DMS153 treated with DMSO at 0.1 percent for 48 hours (cell line): ENCODE measurements at regions not wholly inside any gene's neighbourhood (a gene's known extent, or its start where the extent isn't known, plus 50 kb on each side); places are given as distances from the start of the nearest gene placed in this dataset.

Experiments used
- DNase-seq: peaks from one replicate; lab custom pipeline; 2025; ENCODE audit not compliant: unreplicated experiment; lab: John Stamatoyannopoulos, UW

- no peak for DNase-seq
These were observed 68.4 kb downstream of the ANXA1 start for GRCh38 chr9:73219985-73220626.

DNA sequence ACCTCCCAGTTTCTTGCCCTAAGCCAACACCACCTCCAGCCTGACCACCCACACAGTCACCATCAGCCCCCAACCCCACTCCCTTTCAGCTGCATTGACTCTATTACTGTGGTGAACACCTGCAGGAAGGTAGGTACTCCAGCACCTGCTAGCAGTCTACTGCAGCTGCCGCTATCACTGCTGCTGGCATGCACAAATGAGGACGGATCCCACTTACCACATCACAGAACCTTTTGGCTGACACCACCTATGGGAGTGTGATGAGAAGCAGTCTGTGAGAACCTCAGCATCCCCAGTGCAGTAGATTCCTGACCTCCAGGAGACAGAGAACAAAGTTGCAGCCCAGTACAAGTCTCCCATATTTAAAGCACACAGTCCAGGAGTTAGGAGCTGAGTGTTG, 71.9 kb downstream of the ANXA1 start:
- DNase-seq = no peak

- DNase-seq = no peak
These were observed 77.9 kb downstream of the ANXA1 start for GRCh38 chr9:73229543-73229942.

DNA sequence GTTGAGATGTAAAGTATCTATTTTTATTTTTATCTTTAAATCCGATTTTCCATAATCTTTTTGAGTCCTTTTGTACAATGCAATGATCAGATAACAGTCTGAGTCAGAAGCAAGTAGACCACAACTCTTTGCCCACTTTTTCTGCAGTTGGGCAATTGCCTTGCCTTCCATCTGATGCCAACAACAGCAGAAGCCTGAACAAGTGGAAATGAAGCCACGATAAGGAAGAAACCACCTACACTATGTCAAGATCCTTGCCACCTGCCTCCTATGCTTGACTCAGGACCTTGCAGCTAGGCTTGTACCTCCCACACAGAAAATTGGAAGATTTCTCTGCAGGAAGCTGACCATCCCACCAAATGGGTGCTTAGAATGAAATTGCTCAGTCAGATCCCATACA, 78.6 kb downstream of the ANXA1 start:
- no peak for DNase-seq

- DNase-seq = no peak
These were observed 79.5 kb downstream of the ANXA1 start for GRCh38 chr9:73231203-73231602.

DNA sequence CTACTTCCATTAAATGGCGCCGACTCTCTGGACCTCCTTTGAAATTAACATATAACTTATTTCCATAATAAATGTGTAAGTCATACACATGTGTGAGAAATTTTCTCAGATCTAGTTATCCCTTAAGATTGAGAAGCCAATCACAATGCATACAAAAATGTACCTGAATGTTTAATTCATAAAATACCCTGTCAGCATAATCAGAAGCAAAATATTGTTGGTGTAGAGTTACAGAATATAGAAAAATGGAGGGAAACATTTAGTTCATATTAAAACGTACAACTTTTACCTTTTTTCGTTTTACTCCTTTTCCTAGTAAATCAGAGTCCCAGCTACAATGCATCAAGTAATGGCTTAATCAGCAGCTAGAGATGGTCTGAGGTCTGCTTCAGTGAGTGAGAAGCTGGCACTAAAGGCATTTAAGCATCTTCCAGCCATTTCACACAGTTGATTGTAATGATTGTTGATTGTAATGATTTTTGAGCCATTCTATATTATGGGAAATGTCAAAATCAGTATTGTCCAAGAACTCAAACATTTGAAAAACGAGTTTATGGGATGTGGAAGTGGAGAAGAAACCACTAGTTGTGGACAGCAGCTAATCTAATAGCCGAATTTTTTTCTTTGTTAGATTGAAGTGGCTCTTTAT, 81.8 kb downstream of the ANXA1 start:
- no peak for DNase-seq

DNA sequence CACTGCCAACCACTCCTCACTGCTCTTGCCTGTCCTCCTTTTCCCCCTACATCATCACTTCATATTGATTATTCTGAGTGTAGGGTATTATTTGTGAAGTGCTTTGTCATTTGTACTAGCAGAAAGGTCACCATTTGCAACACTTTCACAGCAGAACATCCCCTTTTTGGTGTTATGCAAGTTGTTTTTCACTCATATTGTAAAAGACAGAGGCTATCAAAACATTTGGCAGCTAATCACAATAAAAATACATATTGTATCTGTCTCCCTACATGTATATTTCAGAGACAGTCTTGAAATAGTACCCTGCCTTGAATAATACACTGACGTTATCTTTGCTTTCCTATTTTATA, 82.3 kb downstream of the ANXA1 start:
- DNase-seq = no peak

GRCh38 chr9:73237140-73237539, 85.5 kb downstream of the ANXA1 start:
- no peak for DNase-seq

DNA sequence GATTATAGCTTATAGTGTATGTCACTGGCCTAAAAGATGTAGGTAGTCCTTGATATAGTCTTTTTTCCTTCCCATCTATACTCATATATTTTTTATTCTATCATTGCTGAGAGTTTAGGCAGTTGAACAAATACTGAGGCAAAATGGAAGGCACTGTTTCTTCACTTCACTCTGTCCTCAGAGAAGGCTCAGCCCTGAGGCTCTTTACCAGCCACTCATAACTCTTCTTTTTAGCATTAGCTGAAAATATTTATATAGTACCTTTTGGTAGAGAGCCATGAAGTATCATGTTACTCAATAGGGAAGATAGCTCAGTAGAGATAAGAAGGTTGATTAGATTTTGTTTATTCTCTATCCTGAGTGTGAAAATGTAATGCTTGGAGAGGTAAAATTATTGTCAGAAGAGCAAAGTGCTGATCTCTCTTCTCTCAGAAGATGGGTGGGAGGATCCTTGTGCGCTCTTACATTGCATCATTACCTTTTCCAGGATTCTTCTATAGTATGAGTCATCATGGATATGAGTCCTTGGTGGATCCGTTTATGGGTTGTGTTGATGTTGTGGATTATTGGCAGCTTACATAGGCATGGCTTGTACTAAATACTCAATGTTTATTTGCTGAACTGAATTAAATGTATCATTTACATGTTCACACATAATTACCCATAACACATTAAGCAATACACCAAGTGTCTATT, 88.1 kb downstream of the ANXA1 start:
- DNase-seq = no peak

DNA sequence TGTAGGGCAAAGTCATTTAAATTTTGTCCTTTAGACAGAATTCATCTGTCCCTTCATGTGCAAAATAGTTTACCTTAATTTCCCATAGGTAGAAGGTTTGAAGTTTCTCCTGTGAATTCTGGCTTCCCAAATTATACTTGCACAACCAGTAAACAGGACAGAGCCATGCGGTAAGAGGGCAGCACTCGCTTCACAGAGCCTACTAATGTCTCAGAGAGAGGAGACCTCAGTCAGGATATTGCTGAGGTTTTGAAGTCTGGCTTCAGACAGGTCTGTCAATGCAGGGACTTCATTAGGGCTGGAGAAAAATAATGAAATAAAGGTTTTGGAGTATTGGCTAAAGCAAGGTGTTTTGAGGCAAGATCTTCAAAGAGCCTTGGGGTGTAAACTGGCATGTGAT, 91.4 kb downstream of the ANXA1 start:
- DNase-seq = no peak

GRCh38 chr9:73259086-73259696, 107.5 kb downstream of the ANXA1 start:
- DNase-seq = no peak

DNA sequence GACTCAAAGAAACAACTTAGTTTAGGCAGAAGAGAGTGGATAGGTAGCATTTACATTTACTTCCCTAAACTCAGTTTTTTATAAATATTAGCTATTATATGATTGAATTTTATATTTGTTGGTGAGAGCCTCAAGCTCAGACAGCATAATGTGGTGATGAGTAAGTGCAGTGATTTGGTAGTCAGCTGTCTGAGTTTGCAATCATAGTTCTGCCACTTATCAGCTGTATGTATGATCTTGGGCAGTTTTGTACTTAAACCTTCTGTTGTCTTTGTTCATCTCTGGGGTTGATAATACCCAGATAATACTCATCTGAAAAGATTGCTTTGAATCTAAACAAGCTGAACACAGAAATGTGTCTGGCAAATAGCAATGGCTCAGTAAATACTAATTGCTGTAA, 108.8 kb downstream of the ANXA1 start:
- no peak for DNase-seq

DNA sequence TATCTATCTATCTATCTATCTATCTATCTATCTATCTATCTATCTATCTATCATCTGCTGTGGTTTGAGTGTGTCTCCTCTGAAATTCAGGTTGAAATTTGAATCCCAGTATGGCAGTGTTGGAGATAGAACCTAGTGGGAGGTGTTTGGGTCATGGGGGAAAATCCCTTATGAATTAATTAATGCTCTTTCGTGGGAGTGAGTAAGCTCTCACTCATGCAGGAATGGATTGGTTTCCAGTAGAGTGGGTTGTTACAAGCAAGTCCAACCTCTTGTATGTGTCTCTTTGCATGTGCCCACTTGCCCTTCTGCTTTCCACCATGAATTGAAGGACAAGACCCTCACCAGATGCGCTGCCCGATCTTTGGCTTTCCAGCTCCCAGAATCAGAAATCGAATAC, 113.0 kb downstream of the ANXA1 start:
- no peak for DNase-seq

- DNase-seq = no peak
These were observed 114.2 kb downstream of the ANXA1 start for GRCh38 chr9:73265876-73266275.

GRCh38 chr9:73269430-73270101, 117.9 kb downstream of the ANXA1 start:
- DNase-seq = peak; percentile 14

DNA sequence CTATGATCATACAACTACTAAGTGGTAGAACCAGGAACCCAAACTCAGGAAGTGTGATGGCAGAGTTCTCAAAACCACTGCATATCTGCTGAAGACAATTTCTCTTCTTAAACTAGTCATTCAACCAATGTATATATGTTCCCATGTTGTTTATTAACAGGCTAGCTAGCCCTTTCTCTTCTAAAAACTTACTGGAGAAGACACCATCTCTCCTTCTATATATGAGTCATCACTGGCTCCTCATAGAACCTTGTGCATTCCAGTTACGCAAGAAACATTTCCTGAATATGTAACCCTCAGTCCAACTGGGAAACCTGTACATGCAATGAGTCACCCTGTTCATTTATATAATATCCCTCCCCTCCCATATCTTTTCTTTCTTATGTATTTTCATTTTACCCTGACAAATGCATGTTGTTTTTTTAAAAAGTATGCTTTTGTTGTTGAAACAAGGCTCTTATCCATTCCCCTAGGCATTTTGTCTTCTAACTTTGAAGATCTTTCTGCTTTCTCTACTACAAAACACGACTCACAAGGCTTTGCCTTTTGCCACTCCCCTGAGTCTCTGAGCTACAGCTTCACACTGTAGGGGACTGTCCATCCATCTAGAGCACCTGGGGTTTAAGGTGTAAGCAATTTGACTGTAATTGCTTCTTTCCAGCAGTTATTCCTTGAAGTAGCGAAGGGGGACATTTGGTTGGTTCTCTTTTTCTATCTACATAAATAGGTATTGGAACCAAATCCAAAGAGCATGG, 119.5 kb downstream of the ANXA1 start:
- no peak for DNase-seq

- no peak for DNase-seq
These were observed 128.4 kb downstream of the ANXA1 start for GRCh38 chr9:73280113-73280512.

GRCh38 chr9:73284377-73284776, 132.7 kb downstream of the ANXA1 start:
- no peak for DNase-seq

DNA sequence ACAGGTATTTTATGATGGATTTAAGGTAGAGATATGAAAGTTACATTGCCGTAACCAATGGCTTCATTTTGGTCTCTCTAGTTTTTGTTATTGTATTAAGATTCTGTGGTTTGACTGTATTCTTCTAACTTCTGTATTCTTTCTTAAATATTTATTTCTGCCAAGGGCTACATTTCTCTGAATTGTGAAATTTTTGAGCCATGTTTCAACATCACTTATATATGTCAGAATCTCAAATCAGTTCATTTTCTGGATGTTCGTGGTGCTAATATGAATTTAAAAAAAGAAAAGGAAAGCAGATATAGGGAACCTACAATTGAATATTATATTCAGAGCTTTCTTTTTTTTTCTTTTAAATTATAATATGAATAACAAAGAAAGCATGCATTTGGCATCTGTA, 142.7 kb downstream of the ANXA1 start:
- DNase-seq = no peak

DNA sequence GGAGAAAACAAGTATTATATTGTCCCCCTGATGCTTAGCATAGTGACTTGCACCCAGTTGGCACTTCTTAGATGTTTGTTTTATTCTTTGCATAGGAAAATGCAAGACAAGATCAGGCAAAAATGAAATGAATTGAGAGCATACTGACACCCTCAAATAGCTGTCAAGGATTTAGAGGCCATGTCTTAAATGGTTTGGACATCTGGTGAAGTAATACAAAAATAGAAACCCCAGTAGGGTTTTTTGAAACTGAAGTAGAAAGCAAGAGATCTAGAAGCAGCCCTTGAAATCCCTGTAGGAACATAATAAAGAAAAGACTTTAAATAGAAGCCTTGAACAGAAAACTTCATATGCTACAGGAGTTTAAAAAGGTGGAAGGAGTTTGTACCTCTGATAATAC, 174.3 kb downstream of the ANXA1 start:
- no peak for DNase-seq

GRCh38 chr9:73327149-73327548, 175.5 kb downstream of the ANXA1 start:
- DNase-seq = no peak
